Activated T-helper 17 cell treated with anti-CD3 and anti-CD28 coated beads, Interleukin-2, amount 50 U/mL, for 72 hours (primary cell): ENCODE measurements at regions not wholly inside any gene's neighbourhood (a gene's known extent, or its start where the extent isn't known, plus 50 kb on each side); places are given as distances from the start of the nearest gene placed in this dataset.
A peak's percentile ranks its signal among the peaks of the same experiment; 100 is the strongest.

Experiments
- ATAC-seq: fragments of 150-1000 bp; cut with Tn5 transposase; replicated peaks from 2 replicates; pipeline ENCODE4 v1.10.0; 2021; ENCODE audit warnings: mild to moderate bottlenecking, moderate library complexity
- H3K27ac Mint-ChIP-seq: one replicate; pipeline ENCODE4 v1.8.0; 2022; ENCODE audit warnings: mixed read lengths
- H3K27me3 Mint-ChIP-seq: one replicate; pipeline ENCODE4 v1.8.0; 2022; ENCODE audit warnings: mixed read lengths
- H3K36me3 Mint-ChIP-seq: one replicate; pipeline ENCODE4 v1.8.0; 2022; ENCODE audit warnings: low read depth, mild to moderate bottlenecking, mixed read lengths
- H3K4me1 Mint-ChIP-seq: one replicate; pipeline ENCODE4 v1.8.0; 2022; ENCODE audit warnings: mixed read lengths
- H3K4me3 Mint-ChIP-seq: one replicate; pipeline ENCODE4 v1.8.0; 2022; ENCODE audit warnings: mild to moderate bottlenecking, mixed read lengths
- H3K9me3 Mint-ChIP-seq: one replicate; pipeline ENCODE4 v1.8.0; 2022; ENCODE audit warnings: mixed read lengths

DNA sequence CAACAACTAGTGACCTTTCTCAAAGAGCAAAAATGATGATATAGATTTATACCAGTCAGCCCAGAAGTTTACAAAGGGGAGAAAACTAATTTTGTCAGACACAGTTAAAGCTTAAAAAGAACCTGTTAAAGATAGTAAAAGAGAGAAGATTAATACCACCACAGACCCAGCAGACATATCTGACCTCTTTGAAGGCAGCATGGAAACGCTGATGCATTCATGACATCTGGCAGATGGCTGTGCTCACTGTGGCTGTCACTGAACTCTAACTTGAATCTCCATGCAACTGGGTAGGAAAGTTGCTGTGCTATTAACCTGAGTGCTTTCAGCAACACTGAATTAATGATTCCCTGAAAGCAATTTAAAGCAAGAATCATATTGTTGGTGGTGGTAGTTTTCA lies 159.8 kb upstream of the PRDM1 start:
- peak; percentile 32 for ATAC-seq
- H3K36me3 Mint-ChIP-seq = no peaks in the 10 kb centered on the region
- H3K4me3 Mint-ChIP-seq = no peak overlapping the region
- no peak overlapping the region for H3K27ac Mint-ChIP-seq
- H3K4me1 Mint-ChIP-seq = no peaks in the 10 kb centered on the region
- H3K9me3 Mint-ChIP-seq = no peaks in the 10 kb centered on the region
- H3K27me3 Mint-ChIP-seq = peaks cover 5% of the 10 kb centered on the region

DNA sequence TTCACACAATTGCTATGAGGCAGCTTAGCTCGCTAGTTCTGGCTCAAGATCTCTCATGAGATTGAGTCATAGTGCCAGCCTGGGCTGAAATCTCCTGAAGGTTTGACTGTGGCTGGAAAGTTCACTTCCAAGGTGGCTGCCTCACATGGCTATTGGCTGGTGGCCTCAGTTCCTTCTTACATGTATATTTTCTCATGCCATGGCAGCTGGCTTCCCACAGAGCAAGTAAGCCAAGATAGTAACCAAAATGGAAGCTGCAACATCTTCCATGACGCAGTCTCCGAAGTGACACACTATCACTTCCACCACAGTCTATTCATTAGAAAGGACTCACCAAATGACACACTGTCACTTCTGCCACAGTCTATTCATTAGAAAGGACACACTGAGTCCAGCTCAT lies 160.4 kb upstream of the PRDM1 start:
- no peaks in the 10 kb centered on the region for H3K9me3 Mint-ChIP-seq
- H3K27me3 Mint-ChIP-seq = peaks cover 5% of the 10 kb centered on the region
- no peaks in the 10 kb centered on the region for H3K4me1 Mint-ChIP-seq
- no peak overlapping the region for H3K27ac Mint-ChIP-seq
- peak; percentile 59 for ATAC-seq
- H3K36me3 Mint-ChIP-seq = no peaks in the 10 kb centered on the region
- H3K4me3 Mint-ChIP-seq = no peak overlapping the region

DNA sequence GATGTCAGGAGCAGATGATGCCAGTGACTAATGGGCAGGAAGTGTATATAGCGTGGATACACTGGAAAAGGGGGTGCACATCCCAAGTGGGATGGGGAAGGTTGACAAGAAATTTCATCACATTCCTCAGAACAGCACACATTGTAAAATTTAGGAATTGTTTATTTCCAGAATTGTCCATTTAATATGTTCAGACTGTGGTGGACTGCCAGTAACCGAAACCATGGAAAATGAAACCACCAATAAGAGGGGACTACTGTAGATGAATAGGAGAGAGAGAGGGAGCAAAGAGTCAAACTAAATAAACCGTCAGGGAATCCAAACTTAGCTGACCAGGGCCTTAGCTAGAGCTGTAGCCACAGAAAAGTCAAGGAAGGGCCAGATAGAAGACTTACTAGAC lies 164.4 kb upstream of the PRDM1 start:
- no peaks in the 10 kb centered on the region for H3K36me3 Mint-ChIP-seq
- H3K27ac Mint-ChIP-seq = peak overlapping the region; percentile 3
- H3K4me1 Mint-ChIP-seq = peaks cover 5% of the 10 kb centered on the region
- H3K4me3 Mint-ChIP-seq = no peak overlapping the region
- no peak for ATAC-seq
- peaks cover 9% of the 10 kb centered on the region for H3K27me3 Mint-ChIP-seq
- no peaks in the 10 kb centered on the region for H3K9me3 Mint-ChIP-seq

DNA sequence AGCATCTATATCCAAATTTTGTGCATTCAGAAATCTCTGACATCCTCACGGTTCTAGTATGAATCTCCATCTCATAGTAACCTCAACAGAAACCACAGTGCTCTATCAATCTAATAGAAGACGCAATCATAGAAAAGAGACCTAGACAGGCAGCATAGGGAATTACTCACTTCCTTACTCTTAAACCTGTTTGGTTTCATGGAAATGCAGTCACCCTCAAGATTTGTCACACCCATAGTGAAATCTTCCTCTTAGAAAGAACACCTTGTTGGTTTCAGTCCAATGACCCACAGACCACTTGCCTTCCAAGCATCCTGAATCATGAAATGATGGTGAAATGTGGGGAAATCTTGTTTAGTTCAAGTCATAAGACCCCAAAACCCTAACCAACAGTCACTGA lies 166.1 kb upstream of the PRDM1 start:
- Mint-ChIP-seq H3K27me3 (peaks cover 13% of the 10 kb centered on the region), H3K27ac (peak overlapping the region; percentile 69), H3K36me3 (no peaks in the 10 kb centered on the region), H3K4me3 (no peak overlapping the region), H3K4me1 (peaks cover 5% of the 10 kb centered on the region), H3K9me3 (peaks cover 4% of the 10 kb centered on the region)
- ATAC-seq = peak; percentile 93

DNA sequence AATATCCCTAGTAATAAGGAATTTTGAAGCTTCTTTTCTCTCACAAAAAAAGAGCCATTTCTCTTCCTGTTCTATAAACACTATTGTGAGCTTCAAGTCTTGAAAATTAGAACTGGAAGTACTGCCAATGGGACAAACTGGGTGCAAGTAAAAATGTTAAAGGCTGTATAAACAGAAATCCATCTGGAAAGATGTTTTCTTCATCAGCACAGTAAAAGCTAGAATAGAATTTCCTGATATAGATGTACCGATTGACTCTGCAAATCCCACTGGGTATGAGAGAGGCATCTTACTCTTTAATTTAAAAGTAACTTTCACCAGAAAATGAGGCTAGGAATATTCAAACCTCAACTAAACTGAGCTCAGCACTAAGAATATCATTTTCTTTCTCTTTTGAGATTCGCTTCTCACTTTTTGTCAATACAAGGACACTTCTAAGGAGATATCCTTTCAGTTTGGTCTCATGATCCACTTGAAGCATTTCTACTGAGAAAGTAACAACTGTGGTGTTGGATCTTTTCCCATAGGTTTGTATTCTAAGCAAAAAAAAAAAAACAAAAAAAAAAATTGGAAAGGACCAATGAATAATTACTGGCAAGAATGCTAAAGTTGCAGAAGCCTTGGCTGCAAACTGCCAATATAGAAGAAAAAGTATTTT lies 169.0 kb upstream of the PRDM1 start:
- Mint-ChIP-seq H3K27ac (no peak overlapping the region), H3K4me3 (no peak overlapping the region), H3K36me3 (no peaks in the 10 kb centered on the region), H3K27me3 (peaks cover 13% of the 10 kb centered on the region), H3K9me3 (peaks cover 4% of the 10 kb centered on the region), H3K4me1 (peaks cover 5% of the 10 kb centered on the region)
- no peak for ATAC-seq

DNA sequence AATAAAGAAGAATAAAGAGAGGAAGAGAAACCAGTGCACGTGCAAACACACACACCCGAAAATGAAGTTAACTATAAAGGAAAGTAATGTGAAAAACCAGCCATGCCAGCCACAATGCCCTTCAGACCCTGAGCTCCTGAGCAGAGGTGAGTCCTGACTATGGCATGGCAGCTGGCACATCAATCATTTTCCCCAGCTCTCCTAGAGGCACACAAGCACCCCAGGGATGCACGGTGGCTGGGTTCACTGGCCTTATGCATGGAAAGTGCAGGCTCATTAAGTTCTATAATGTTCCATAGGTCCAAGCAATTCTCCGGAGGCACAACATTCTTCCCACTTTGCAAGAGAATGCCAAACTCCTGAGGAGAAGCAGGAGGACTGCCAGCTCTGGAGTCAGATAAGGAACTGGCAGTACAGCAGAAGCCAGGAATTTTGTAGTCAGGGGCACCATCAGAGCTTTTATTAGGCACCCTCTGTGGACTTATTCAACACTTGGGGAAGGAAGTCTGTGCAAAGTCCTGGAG lies 175.0 kb upstream of the PRDM1 start:
- Mint-ChIP-seq H3K9me3 (peaks cover 4% of the 10 kb centered on the region), H3K27me3 (peaks cover 6% of the 10 kb centered on the region), H3K27ac (no peak overlapping the region), H3K36me3 (no peaks in the 10 kb centered on the region), H3K4me1 (no peaks in the 10 kb centered on the region), H3K4me3 (no peak overlapping the region)
- ATAC-seq = no peak

DNA sequence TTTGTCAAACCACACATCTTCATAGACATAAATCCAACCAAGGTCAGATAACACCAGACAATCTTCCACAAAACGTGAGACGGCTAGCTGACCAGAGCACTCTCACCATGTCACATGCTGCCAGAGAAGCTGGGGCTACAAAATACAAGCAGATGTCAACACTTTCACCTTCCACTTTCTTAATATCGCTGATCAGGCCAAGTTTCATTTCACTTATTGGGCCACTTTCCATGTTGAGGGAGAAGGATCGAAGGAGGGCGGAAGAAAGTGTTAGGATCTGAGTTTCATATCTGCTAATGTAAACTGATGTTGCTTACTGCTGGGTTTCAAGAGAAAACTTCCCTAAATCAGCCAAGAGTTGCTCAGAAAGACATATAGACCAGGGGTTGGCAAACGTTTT lies 177.0 kb upstream of the PRDM1 start:
- no peaks in the 10 kb centered on the region for H3K36me3 Mint-ChIP-seq
- peaks cover 3% of the 10 kb centered on the region for H3K27me3 Mint-ChIP-seq
- no peaks in the 10 kb centered on the region for H3K9me3 Mint-ChIP-seq
- H3K4me3 Mint-ChIP-seq = no peak overlapping the region
- H3K27ac Mint-ChIP-seq = no peak overlapping the region
- ATAC-seq = no peak
- H3K4me1 Mint-ChIP-seq = no peaks in the 10 kb centered on the region

DNA sequence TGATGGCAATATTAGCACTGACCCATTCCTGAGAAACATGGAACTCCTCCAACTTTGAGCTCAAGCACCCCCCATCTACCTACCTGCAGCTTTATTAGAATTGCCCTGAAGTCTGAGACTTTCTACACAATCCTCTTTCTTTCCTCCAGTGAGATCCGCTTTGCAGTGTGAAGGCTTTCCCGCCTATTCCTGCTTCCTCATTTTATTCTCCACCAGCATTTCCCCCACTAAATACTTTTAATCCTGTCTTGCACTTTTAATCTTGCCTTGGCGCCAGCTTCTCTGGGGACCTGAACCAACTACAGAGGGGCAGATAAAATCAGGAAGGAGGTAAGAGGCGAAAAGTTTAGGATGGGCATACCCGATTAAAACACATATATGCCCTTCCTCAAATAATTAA lies 178.1 kb upstream of the PRDM1 start:
- peaks cover 3% of the 10 kb centered on the region for H3K27me3 Mint-ChIP-seq
- H3K36me3 Mint-ChIP-seq = no peaks in the 10 kb centered on the region
- no peak overlapping the region for H3K4me3 Mint-ChIP-seq
- no peak for ATAC-seq
- no peak overlapping the region for H3K27ac Mint-ChIP-seq
- no peaks in the 10 kb centered on the region for H3K9me3 Mint-ChIP-seq
- H3K4me1 Mint-ChIP-seq = peaks cover 3% of the 10 kb centered on the region

DNA sequence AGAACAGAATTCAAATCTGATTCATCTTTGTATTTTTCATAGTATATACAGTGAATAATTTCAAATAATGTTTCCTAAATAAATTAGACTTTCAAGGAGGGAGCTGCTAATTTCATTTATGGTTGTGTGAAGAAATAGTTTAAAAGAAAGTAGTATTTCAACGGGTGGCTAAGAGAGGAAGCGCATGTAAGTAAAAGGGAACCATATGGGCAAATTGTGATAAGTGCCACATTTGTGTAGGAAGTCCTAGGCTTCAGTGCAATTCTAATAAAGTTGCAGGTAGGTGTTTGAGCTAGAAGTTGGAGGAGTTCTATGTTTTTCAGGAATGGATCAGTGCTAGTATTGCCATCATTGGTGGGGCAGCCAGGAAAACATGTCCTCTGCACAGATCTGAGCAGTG lies 178.8 kb upstream of the PRDM1 start:
- no peak overlapping the region for H3K27ac Mint-ChIP-seq
- H3K27me3 Mint-ChIP-seq = peaks cover 3% of the 10 kb centered on the region
- no peak overlapping the region for H3K4me3 Mint-ChIP-seq
- peaks cover 3% of the 10 kb centered on the region for H3K4me1 Mint-ChIP-seq
- ATAC-seq = no peak
- no peaks in the 10 kb centered on the region for H3K9me3 Mint-ChIP-seq
- H3K36me3 Mint-ChIP-seq = no peaks in the 10 kb centered on the region

DNA sequence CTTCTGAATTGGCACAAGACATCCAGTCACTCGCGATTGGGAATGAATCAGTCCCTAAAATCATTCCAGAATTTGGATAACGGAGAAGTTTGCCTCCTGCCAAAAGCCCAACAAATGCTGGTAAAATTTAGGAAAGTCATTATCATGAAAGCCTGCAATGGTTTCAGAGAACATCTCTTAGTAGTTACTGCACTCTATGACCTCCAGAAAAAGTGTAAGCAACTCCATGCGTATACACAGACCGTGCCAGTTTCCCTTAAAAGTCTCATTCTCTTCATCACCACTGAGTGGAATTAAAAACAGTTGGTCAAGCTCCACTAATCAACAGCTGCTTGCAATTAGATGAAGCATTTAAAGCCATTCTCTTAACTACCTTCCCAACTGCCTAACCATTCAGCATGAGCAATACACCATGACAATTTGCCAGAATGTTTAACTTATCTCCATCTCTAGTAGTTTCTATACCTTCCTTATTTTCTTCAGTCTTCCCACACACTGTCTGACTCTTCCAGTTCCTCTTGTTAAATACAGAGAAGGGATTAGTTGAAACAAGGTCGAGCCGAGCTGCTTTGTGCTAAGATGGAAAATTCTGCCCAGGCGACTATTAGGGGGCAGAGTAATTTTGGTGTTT lies 183.6 kb upstream of the PRDM1 start:
- Mint-ChIP-seq H3K4me3 (no peak overlapping the region), H3K27me3 (no peaks in the 10 kb centered on the region), H3K9me3 (no peaks in the 10 kb centered on the region), H3K36me3 (peaks cover 7% of the 10 kb centered on the region), H3K4me1 (peaks cover 20% of the 10 kb centered on the region), H3K27ac (no peak overlapping the region)
- ATAC-seq = no peak

DNA sequence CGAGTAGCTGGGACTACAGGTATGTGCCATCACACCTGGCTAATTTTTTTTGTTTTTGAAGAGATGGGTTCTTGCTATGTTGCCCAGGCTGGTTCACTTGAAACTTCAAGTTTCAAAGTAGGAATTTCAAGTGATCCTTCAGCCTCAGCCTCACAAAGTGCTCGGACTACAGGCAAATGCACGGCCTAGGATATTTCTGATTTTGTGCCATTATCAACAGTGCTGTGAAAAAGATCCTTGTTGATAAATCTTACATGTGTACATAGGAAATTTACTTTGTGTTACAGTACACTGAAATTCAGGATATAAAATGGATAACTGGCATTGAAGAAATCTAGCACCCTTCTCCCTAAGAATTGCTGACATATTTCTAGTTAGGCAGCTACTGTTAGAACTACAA lies 184.6 kb upstream of the PRDM1 start:
- peaks cover 7% of the 10 kb centered on the region for H3K36me3 Mint-ChIP-seq
- H3K4me3 Mint-ChIP-seq = no peak overlapping the region
- H3K4me1 Mint-ChIP-seq = peaks cover 20% of the 10 kb centered on the region
- no peaks in the 10 kb centered on the region for H3K27me3 Mint-ChIP-seq
- H3K27ac Mint-ChIP-seq = no peak overlapping the region
- no peak for ATAC-seq
- H3K9me3 Mint-ChIP-seq = no peaks in the 10 kb centered on the region

DNA sequence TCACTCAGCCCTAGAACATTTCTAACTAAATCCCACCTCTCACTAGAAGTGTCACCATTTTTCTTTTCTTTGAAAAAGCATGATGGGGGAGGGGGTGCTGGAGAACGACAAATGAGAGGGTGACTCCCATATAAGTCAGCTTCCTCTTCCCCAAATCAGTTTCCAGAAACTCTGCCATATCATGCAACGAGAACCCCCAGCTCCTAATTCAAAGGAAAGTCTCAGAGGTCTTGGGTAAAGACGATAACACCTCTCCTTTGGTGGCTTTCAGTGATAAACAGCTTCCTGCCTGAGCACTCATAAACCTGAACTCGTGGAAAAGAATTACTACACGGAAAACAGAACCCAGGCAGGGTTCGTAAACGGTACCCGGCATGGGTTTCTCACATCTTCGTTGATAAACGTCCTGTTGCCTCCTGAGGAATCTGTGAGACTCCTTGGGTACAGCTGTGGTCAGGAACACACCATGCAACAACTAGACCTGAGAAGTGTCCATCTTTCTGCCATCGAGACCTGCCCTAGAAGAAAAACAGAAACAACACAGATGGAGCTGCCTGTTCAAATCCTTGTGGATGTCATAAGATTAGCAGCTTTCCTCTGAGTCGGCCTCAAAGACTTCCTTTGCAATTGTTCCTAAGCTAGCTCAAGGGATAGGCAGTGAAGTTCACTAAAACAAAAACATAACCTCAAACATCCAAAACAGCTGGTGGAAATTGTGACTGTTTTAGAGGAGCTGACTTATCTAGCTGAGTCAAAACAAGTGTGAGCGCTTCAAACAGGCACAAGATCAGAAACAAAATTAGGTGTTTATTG lies 185.8 kb upstream of the PRDM1 start:
- H3K27me3 Mint-ChIP-seq = no peaks in the 10 kb centered on the region
- peaks cover 7% of the 10 kb centered on the region for H3K36me3 Mint-ChIP-seq
- H3K27ac Mint-ChIP-seq = no peak overlapping the region
- H3K4me3 Mint-ChIP-seq = peak overlapping the region; percentile 81
- no peaks in the 10 kb centered on the region for H3K9me3 Mint-ChIP-seq
- H3K4me1 Mint-ChIP-seq = peaks cover 20% of the 10 kb centered on the region
- peak; percentile 66 for ATAC-seq

DNA sequence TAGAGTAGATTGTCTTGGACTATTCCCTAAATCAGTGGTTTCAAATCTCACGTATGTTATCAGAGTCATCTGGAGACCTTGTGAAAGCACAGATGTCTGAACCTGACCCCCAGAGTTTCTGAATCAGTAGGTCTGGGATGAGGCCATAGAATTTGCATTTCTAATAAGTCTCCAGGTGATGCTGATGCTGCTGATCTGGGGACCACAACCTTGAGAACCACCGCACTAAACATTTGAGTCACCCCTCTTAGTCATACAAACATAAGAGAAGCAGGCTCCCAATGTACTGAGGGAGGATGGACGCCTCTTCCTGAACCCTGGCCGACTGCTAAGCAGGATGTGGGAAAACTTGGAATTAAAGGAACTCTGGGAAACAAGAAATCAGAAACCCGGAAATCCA lies 187.8 kb upstream of the PRDM1 start:
- ATAC-seq = peak; percentile 82
- Mint-ChIP-seq H3K36me3 (peaks cover 7% of the 10 kb centered on the region), H3K27me3 (peaks cover 3% of the 10 kb centered on the region), H3K4me1 (peaks cover 18% of the 10 kb centered on the region), H3K4me3 (peak overlapping the region; percentile 12), H3K9me3 (no peaks in the 10 kb centered on the region), H3K27ac (no peak overlapping the region)

DNA sequence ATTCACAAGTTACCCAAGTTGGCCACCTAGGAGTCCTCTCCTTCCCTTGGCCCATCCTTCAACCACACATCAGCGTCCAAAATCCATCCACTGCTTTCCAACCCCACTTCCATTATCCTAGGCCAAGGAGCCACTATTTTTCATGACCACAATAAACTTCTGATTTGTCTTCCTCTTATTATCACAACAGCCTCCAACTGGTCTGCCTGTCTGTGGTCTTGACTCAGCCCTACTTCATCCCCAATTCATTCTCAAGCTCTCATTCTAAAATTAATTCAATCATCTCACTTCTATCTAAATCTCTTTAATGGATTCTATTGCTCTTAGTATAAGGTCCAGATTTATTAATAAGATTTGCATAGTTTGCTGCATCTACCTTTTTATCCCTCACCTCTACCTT lies 189.0 kb upstream of the PRDM1 start:
- no peak overlapping the region for H3K27ac Mint-ChIP-seq
- H3K9me3 Mint-ChIP-seq = no peaks in the 10 kb centered on the region
- H3K36me3 Mint-ChIP-seq = peaks cover 7% of the 10 kb centered on the region
- no peak for ATAC-seq
- no peak overlapping the region for H3K4me3 Mint-ChIP-seq
- H3K4me1 Mint-ChIP-seq = peaks cover 17% of the 10 kb centered on the region
- peaks cover 3% of the 10 kb centered on the region for H3K27me3 Mint-ChIP-seq

DNA sequence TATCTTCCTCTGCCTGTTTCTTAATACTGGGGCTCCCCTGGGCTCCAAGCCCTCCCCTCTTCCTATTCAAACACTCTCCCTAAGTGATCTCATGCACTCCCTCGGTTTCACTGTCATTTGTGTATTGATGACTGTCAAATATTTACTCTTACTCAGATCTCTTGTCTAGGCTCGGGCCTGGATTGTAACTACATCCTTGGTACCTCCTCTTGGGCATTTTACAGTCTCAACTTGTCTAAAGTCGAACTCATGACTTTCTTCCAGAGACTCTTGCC lies 189.4 kb upstream of the PRDM1 start:
- ATAC-seq = peak; percentile 12
- Mint-ChIP-seq H3K36me3 (peaks cover 7% of the 10 kb centered on the region), H3K27me3 (peaks cover 3% of the 10 kb centered on the region), H3K9me3 (no peaks in the 10 kb centered on the region), H3K4me3 (no peak overlapping the region), H3K4me1 (peaks cover 17% of the 10 kb centered on the region), H3K27ac (no peak overlapping the region)
